ENCODE measurements at regions not wholly inside any gene's neighbourhood (a gene's known extent, or its start where the extent isn't known, plus 50 kb on each side); places are given as distances from the start of the nearest gene placed in this dataset.

DNA sequence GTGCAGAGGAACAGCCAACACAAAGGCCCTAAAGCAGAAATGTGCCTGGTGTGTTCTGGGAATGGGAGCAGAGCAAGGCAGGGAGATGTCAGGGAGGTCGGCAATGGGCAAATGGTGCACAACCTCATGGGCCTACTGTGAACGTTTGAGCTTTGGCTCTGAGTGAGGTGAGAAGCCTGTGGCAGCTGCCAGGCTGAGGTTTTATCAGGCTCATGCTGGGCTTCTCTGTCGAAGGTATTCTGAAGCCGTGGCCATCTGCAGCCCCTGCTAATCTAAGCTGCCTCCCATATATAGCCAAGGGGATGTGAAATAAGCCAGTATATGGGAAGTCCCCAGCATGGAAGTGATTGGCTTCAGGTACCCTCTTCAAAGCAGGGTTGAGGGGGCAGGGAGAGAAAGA, 193.3 kb downstream of the SLC4A3 start:
- Histone ChIP-seq H3K9me3 (no peaks in the 10 kb centered on the region), H3K27me3 (no peaks in the 10 kb centered on the region), H3K36me3 (no peaks in the 10 kb centered on the region), H3K27ac (no peak overlapping the region), H3K4me1 (no peaks in the 10 kb centered on the region), H3K4me3 (no peak overlapping the region)
- intact Hi-C loops (cut with DNase I) = no loop called here
- TF ChIP-seq POLR2A (IDR thresholded peaks at IDR 0.05) (no peak), POLR2AphosphoS5 (IDR thresholded peaks at IDR 0.05; ENCODE audit: insufficient read depth in 1 of 2, low read depth in 1 of 2) (no peak)
- TF ChIP-seq, protein P1, sequence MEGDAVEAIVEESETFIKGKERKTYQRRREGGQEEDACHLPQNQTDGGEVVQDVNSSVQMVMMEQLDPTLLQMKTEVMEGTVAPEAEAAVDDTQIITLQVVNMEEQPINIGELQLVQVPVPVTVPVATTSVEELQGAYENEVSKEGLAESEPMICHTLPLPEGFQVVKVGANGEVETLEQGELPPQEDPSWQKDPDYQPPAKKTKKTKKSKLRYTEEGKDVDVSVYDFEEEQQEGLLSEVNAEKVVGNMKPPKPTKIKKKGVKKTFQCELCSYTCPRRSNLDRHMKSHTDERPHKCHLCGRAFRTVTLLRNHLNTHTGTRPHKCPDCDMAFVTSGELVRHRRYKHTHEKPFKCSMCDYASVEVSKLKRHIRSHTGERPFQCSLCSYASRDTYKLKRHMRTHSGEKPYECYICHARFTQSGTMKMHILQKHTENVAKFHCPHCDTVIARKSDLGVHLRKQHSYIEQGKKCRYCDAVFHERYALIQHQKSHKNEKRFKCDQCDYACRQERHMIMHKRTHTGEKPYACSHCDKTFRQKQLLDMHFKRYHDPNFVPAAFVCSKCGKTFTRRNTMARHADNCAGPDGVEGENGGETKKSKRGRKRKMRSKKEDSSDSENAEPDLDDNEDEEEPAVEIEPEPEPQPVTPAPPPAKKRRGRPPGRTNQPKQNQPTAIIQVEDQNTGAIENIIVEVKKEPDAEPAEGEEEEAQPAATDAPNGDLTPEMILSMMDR (IDR thresholded peaks at IDR 0.05) = no peak
- DNase-seq (ENCODE audit: extremely low spot score in 2 of 2) = no peak

DNA sequence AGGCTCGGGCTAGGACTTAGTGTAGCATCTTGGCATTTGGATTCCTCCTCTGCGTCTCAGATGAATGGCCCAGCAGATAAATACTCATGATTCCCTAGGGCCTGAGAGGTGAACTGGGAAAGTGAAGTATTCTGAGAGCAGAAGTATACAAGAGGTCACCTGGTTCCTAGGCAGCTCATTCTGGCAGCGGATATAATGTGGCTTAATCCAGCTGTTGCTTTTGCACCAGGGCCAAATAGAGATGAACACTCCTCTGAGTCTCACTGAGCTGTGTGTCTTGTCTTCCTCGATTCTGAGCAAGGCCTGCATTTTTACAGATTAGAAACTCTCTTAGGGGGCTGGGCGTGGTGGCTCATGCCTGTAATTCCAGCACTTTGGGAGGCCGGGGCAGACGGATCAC, 196.1 kb downstream of the SLC4A3 start:
- no peak for DNase-seq (ENCODE audit: extremely low spot score in 2 of 2)
- Histone ChIP-seq H3K4me1 (no peaks in the 10 kb centered on the region), H3K36me3 (no peaks in the 10 kb centered on the region), H3K9me3 (no peaks in the 10 kb centered on the region), H3K27ac (no peak overlapping the region), H3K27me3 (no peaks in the 10 kb centered on the region), H3K4me3 (no peak overlapping the region)
- TF ChIP-seq, protein P1 (IDR thresholded peaks at IDR 0.05) = no peak
- TF ChIP-seq POLR2A (IDR thresholded peaks at IDR 0.05) = no peak
- no peak for TF ChIP-seq POLR2AphosphoS5 (IDR thresholded peaks at IDR 0.05; ENCODE audit: insufficient read depth in 1 of 2, low read depth in 1 of 2)
- intact Hi-C loops (cut with DNase I) = no loop called here

DNA sequence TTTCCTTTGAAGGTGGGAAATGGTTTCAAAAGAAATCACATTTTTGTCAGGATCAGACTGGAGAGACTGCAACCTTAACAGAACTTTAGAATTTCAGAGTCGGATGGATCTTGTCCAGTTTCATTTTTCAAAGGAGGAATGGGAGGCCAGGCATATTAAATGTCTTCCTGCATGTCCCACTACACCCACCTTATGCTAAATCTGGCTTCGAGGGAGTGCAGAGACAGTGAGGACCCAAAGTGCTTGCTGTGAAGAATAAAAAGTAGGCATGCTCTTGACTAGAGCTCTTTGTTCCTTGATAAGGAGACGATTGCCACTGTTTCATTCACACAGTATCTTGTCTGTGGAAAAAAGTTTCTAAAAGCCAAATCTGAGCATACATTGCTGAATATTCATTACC, 197.6 kb downstream of the SLC4A3 start:
- DNase-seq (ENCODE audit: extremely low spot score in 2 of 2) = no peak
- intact Hi-C loops (cut with DNase I) = loop anchor here (1.0 kb wide), 1 partner anchor 18 kb away; no protein-coding TSS in a partner anchor
- Histone ChIP-seq H3K4me1 (no peaks in the 10 kb centered on the region), H3K9me3 (no peaks in the 10 kb centered on the region), H3K36me3 (no peaks in the 10 kb centered on the region), H3K4me3 (no peak overlapping the region), H3K27ac (no peak overlapping the region), H3K27me3 (no peaks in the 10 kb centered on the region)
- TF ChIP-seq POLR2A (IDR thresholded peaks at IDR 0.05) (no peak), POLR2AphosphoS5 (IDR thresholded peaks at IDR 0.05; ENCODE audit: insufficient read depth in 1 of 2, low read depth in 1 of 2) (no peak)
- TF ChIP-seq, protein P1 (IDR thresholded peaks at IDR 0.05) = no peak

DNA sequence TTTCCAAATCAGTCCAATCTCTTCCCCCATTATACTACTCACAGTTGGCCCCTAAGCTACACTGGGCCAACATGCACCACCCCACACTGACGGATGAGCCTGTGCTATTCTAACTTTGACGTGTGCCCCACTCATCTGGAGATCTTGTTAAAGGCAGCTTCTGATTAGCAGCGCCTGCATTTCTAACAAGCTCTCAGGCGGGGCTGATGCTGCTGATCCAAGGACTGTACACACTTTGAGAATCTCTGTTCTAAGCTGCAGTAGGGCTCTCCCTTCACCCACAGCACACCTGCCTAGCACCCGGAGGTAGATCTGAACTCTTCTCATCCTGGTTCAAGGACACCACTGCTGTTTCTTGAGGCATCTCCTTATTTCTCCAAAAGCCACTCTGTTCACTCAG, 200.7 kb downstream of the SLC4A3 start:
- Histone ChIP-seq H3K27me3 (no peaks in the 10 kb centered on the region), H3K27ac (no peak overlapping the region), H3K4me3 (no peak overlapping the region), H3K4me1 (no peaks in the 10 kb centered on the region), H3K36me3 (no peaks in the 10 kb centered on the region), H3K9me3 (no peaks in the 10 kb centered on the region)
- intact Hi-C loops (cut with DNase I) = no loop called here
- DNase-seq (ENCODE audit: extremely low spot score in 2 of 2) = peak in 1 of 2 donors; percentile 55
- TF ChIP-seq POLR2A (IDR thresholded peaks at IDR 0.05) (no peak), POLR2AphosphoS5 (IDR thresholded peaks at IDR 0.05; ENCODE audit: insufficient read depth in 1 of 2, low read depth in 1 of 2) (no peak)
- TF ChIP-seq, protein P1 (IDR thresholded peaks at IDR 0.05) = no peak

DNA sequence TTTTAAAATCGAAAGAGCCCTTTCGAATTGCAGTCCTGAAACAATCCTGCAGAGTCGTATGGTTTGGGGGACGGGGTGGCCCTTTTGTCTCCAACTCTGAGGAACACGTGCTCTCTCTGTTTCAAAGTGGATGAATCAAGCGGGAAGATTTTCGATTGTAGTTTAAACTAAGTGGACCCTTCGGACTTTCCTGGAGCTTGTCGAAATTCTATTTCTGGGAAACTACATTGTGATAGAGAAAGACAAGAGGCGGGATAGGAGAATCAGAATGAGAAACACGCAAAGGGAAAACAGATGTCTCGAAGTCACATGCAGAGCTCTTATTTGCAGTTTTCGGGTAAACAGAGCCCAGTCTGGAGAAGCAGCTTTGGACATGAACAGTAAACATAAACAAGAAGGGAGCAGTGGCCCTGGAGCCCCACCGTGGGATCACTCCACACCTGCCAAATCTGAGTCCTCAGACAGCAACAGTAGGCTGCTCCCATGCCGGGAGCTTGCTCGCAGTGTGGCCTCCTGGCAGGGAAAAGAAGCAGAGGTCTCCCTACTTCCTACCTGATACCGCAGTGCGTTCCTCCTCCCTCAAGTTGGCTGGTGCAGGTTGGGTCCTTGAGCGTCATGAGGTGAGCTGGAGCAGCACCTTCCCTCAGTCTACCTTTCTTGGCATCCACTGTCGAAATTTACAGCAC, 202.4 kb downstream of the SLC4A3 start:
- no peaks in the 10 kb centered on the region for H3K4me1 ChIP-seq
- intact Hi-C loops (cut with DNase I) = no loop called here
- H3K27me3 ChIP-seq = no peaks in the 10 kb centered on the region
- TF ChIP-seq, protein P1 (IDR thresholded peaks at IDR 0.05) = no peak
- no peak for TF ChIP-seq POLR2A (IDR thresholded peaks at IDR 0.05)
- TF ChIP-seq POLR2AphosphoS5 (IDR thresholded peaks at IDR 0.05; ENCODE audit: insufficient read depth in 1 of 2, low read depth in 1 of 2) = no peak
- H3K27ac ChIP-seq = no peak overlapping the region
- H3K36me3 ChIP-seq = no peaks in the 10 kb centered on the region
- peak; percentile 25 to 60 for DNase-seq (ENCODE audit: extremely low spot score in 2 of 2)
- no peak overlapping the region for H3K4me3 ChIP-seq
- H3K9me3 ChIP-seq = no peaks in the 10 kb centered on the region
